KMS-11 (cell line): ENCODE measurements at regions not wholly inside any gene's neighbourhood (a gene's known extent, or its start where the extent isn't known, plus 50 kb on each side); places are given as distances from the start of the nearest gene placed in this dataset.

Experiments used
- H2AFZ ChIP-seq: fragments of 200-600 bp; sonication (generic); 2 replicates; pipeline ENCODE4 v1.6.1; 2016; ENCODE audit warnings: antibody characterized with exemption, mixed run types, low read depth
- H3K27ac ChIP-seq: fragments of 200-600 bp; sonication (generic); 2 replicates; pipeline ENCODE4 v1.6.1; 2016; ENCODE audit warnings: mild to moderate bottlenecking, mixed run types
- H3K27me3 ChIP-seq: fragments of 200-600 bp; sonication (generic); 2 replicates; pipeline ENCODE4 v1.6.1; 2017; ENCODE audit warnings: mild to moderate bottlenecking, low read depth, mixed run types, moderate library complexity; ENCODE audit not compliant: insufficient read depth
- H3K36me3 ChIP-seq: fragments of 200-600 bp; sonication (generic); 2 replicates; pipeline ENCODE4 v1.6.1; 2017; ENCODE audit warnings: mild to moderate bottlenecking, mixed run types; ENCODE audit not compliant: insufficient read depth
- H3K4me1 ChIP-seq: fragments of 200-600 bp; sonication (generic); 2 replicates; pipeline ENCODE4 v1.6.1; 2016; ENCODE audit warnings: mild to moderate bottlenecking, low read depth, mixed run types; ENCODE audit not compliant: poor library complexity, severe bottlenecking
- H3K4me2 ChIP-seq: fragments of 200-600 bp; sonication (generic); 2 replicates; pipeline ENCODE4 v1.7.0; 2016; ENCODE audit warnings: mild to moderate bottlenecking, mixed run types
- H3K4me3 ChIP-seq: fragments of 200-600 bp; sonication (generic); IDR thresholded peaks from 2 replicates; pipeline ENCODE4 v1.6.1; 2017; ENCODE audit warnings: low read depth, low read length, mixed read lengths; ENCODE audit not compliant: insufficient read depth
- H3K79me2 ChIP-seq: fragments of 200-600 bp; sonication (generic); 2 replicates; pipeline ENCODE4 v1.6.1; 2016; ENCODE audit warnings: low read depth, mixed run types; ENCODE audit not compliant: insufficient read depth
- H3K9ac ChIP-seq: fragments of 200-600 bp; sonication (generic); 2 replicates; pipeline ENCODE4 v1.6.1; 2016; ENCODE audit warnings: mild to moderate bottlenecking, mixed run types
- H4K20me1 ChIP-seq: fragments of 200-600 bp; sonication (generic); 2 replicates; pipeline ENCODE4 v1.6.1; 2016; ENCODE audit warnings: mild to moderate bottlenecking, mixed run types; ENCODE audit not compliant: insufficient read depth
- CTCF ChIP-seq: fragments of 200-600 bp; sonication (generic); conservative IDR thresholded peaks from 2 replicates; pipeline ENCODE4 v1.6.1; 2017; ENCODE audit warnings: low read depth, mild to moderate bottlenecking, antibody characterized with exemption, low read length, moderate library complexity, mixed read lengths

GRCh38 chr1:105483436-105483835, 1573.0 kb upstream of the PRMT6 start:
- H2AFZ ChIP-seq: no peak overlapping the region
- no peak for TF ChIP-seq CTCF

GRCh38 chr1:105485207-105485606, 1571.3 kb upstream of the PRMT6 start:
- Histone ChIP-seq H3K36me3 (no peaks in the 10 kb centered on the region), H3K4me3 (no peak overlapping the region), H3K27me3 (no peaks in the 10 kb centered on the region), H3K4me2 (no peak overlapping the region), H4K20me1 (no peaks in the 10 kb centered on the region), H2AFZ (no peak overlapping the region), H3K9ac (no peak overlapping the region), H3K27ac (no peak overlapping the region), H3K4me1 (no peaks in the 10 kb centered on the region), H3K79me2 (no peaks in the 10 kb centered on the region)
- no peak for TF ChIP-seq CTCF

More at GRCh38 chr1:105483436-105483835, 1573.0 kb upstream of the PRMT6 start:
- no peak overlapping the region for H3K9ac ChIP-seq
- no peak overlapping the region for H3K4me2 ChIP-seq
- H3K36me3 ChIP-seq: no peaks in the 10 kb centered on the region
- no peaks in the 10 kb centered on the region for H3K4me1 ChIP-seq
- H3K79me2 ChIP-seq: no peaks in the 10 kb centered on the region
- no peak overlapping the region for H3K4me3 ChIP-seq
- H4K20me1 ChIP-seq: no peaks in the 10 kb centered on the region
- no peaks in the 10 kb centered on the region for H3K27me3 ChIP-seq
- H3K27ac ChIP-seq: no peak overlapping the region

GRCh38 chr1:105492921-105493320, 1563.6 kb upstream of the PRMT6 start:
- no peak for TF ChIP-seq CTCF
- H3K4me3 ChIP-seq: no peak overlapping the region

GRCh38 chr1:105516068-105516467, 1540.4 kb upstream of the PRMT6 start:
- H4K20me1 ChIP-seq: no peaks in the 10 kb centered on the region
- H2AFZ ChIP-seq: no peak overlapping the region
- no peak overlapping the region for H3K4me3 ChIP-seq
- no peaks in the 10 kb centered on the region for H3K79me2 ChIP-seq
- H3K36me3 ChIP-seq: no peaks in the 10 kb centered on the region
- no peak for TF ChIP-seq CTCF
- no peak overlapping the region for H3K27ac ChIP-seq
- no peak overlapping the region for H3K4me2 ChIP-seq
- no peaks in the 10 kb centered on the region for H3K27me3 ChIP-seq
- no peaks in the 10 kb centered on the region for H3K4me1 ChIP-seq
- no peak overlapping the region for H3K9ac ChIP-seq

More at GRCh38 chr1:105492921-105493320, 1563.6 kb upstream of the PRMT6 start:
- Histone ChIP-seq H3K4me1 (no peaks in the 10 kb centered on the region), H3K4me2 (no peak overlapping the region), H3K27me3 (no peaks in the 10 kb centered on the region), H3K27ac (no peak overlapping the region), H4K20me1 (no peaks in the 10 kb centered on the region), H2AFZ (no peak overlapping the region), H3K36me3 (no peaks in the 10 kb centered on the region), H3K79me2 (no peaks in the 10 kb centered on the region), H3K9ac (no peak overlapping the region)
